EL (cell line): ENCODE measurements at regions not wholly inside any gene's neighbourhood (a gene's known extent, or its start where the extent isn't known, plus 50 kb on each side); places are given as distances from the start of the nearest gene placed in this dataset.
A peak's percentile ranks its signal among the peaks of the same experiment; 100 is the strongest.
"Not testable (repeated sequence)": the region's sequence is repeated elsewhere in the genome, so short reads cannot be mapped to it uniquely, and the experiment has no call there.

Experiments used
- DNase-seq: peaks from one replicate; pipeline ENCODE4 v3.0.0-alpha.2; 2016

DNA sequence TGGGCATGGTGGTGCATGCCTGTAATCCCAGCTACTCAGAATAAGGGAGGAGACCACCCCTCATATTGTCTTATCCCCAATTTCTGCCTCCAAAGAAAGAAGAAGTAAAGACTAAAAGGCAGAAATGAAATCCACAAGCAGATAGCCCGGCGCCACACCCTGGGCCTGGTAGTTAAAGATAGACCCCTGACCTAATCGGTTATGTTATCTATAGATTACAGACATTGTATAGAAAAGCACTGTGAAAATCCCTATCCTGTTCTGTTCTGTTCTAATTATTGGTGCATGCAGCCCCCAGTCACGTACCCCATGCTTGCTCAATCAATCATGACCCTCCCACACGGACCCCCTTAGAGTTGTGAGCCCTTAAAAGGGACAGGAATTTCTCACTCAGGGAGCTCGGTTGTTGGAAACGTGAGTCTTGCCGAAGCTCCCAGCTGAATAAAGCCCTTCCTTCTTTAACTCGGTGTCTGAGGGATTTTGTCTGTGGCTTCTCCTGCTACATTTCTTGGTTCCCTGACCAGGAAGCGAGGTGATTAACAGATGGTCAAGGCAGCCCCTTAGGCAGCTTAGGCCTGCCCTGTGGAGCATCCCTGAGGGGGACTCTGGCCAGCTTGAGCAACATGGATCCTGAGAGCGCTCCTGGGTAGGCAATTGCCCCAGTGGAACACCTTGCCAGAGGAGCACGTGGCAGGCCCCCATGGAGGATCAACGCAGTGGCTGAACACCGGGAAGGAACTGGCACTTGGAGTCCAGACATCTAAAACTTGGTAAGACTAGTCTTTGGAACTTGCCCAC lies 188.7 kb upstream of the NDUFV2 start:
- not testable (repeated sequence) for DNase-seq

- DNase-seq, result not testable (repeated sequence)
Observed at GRCh38 chr18:8914404-8915264, 187.9 kb upstream of the NDUFV2 start.

- DNase-seq, result not testable (repeated sequence)
Observed at GRCh38 chr18:8920856-8921787, 181.4 kb upstream of the NDUFV2 start.

- DNase-seq, result no peak
Observed at GRCh38 chr18:8926464-8926863, 176.0 kb upstream of the NDUFV2 start.

DNA sequence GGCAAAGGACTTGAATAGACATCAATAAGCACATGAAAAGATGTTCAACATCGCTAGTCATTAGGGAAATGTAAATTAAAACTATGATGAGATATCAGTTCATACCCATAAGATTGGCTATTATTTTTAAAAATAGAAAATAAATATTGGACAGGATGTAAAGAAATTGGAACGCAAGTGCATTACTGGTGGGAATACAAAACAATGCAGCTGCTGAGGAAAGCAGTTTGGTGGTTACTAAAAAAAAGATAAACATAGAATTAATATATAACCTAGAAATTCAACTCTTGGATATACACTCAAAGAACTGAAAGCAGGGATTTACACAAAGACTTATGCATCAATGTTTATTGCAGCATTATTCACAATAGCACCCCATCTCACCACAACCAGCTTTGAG lies 174.5 kb upstream of the NDUFV2 start:
- no peak for DNase-seq

- no peak for DNase-seq
Observed at GRCh38 chr18:8928847-8929780, 173.4 kb upstream of the NDUFV2 start.

GRCh38 chr18:8930990-8931616 lies 171.4 kb upstream of the NDUFV2 start:
- no peak for DNase-seq

DNA sequence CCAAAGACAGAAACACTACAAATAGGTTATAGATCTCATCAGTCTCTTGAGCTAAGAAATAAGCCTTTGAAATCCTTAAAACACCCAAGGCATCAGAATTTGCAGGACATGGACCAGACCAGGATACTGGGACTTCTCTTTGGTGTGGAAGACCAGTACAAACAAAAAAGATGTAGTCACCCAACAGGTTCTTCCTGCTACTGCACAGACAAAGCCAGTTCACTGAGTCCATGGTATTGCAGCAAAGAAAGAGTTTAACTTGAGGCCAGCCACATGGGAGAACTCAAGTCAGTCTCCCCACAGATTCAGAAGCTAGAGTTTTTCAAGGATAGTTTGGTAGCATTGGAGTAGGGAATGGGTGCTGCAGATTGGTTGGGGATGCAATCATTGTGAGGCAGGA lies 169.6 kb upstream of the NDUFV2 start:
- DNase-seq, result no peak

- no peak for DNase-seq
Observed at GRCh38 chr18:8933714-8934284, 168.7 kb upstream of the NDUFV2 start.

GRCh38 chr18:8935346-8935745 lies 167.2 kb upstream of the NDUFV2 start:
- DNase-seq, result not testable (repeated sequence)

DNA sequence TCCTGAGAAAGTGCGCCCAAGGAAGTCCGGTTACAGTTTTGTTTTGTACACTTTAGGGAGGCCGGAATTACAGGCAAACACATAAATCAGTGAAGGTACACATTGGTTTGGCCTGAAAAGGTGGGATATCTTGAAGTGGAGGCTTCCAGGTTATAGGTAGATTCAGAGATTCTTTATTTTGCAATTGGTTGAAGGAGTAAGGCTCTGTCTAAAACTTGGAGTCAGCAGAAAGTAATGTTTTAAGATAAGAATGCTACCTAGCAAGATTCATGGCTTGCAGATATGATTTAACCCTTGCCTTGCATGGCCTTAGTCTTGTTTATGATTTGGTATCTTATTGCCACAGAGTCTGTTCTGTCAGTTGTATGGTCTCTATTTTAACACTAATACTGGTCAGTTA lies 165.9 kb upstream of the NDUFV2 start:
- no peak for DNase-seq

- no peak for DNase-seq
Observed at GRCh38 chr18:8937160-8938094, 165.1 kb upstream of the NDUFV2 start.

DNA sequence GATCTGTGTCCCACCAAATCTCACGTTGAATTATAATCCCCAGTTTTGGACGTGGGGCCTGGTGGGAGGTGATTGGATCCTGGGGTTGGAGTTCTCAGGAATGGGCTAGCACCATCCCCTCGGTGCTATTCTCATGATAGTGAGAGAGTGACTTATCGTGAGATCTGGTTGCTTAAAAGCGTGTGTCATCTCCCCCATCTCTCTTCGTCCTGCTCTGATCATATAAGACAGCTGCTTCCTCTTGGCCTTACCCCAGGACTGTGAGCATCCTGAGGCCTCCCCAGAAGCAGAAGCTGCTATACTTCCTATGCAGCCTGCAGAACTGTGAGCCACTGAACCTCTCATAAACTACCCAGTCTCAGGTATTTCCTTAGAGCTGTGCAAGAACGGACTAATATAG lies 163.7 kb upstream of the NDUFV2 start:
- DNase-seq, result no peak

GRCh38 chr18:8942021-8942908 lies 160.2 kb upstream of the NDUFV2 start:
- no peak for DNase-seq

DNA sequence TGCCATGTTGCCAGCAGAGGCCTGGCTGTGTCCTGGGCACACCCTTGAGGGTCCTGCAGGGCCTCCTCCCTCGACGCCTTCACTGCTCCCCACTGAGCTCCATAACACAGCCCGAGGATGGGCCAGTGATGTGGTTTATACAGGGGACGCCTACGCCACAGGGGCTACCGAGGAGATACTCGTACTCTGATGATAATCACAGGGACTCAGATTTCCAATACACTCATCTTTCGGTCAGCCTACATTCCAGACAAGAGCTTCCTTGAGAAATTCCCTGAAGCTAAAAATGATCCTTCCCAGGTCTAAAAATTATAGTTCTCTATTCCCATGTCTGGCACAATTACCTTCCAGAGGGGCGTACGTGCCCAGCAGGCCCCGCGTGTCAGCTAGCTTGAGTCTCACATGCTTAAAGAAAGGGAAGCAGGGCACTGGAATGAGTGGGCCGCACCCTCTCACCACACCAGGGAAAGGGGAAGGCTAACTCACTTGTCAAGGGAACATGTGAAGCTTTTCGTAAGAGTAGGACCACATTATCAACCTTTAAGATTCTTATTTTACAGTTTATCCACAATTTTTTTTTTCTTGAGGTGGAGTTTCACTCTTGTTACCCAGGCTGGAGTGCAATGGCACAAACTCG lies 159.5 kb upstream of the NDUFV2 start:
- no peak for DNase-seq

DNA sequence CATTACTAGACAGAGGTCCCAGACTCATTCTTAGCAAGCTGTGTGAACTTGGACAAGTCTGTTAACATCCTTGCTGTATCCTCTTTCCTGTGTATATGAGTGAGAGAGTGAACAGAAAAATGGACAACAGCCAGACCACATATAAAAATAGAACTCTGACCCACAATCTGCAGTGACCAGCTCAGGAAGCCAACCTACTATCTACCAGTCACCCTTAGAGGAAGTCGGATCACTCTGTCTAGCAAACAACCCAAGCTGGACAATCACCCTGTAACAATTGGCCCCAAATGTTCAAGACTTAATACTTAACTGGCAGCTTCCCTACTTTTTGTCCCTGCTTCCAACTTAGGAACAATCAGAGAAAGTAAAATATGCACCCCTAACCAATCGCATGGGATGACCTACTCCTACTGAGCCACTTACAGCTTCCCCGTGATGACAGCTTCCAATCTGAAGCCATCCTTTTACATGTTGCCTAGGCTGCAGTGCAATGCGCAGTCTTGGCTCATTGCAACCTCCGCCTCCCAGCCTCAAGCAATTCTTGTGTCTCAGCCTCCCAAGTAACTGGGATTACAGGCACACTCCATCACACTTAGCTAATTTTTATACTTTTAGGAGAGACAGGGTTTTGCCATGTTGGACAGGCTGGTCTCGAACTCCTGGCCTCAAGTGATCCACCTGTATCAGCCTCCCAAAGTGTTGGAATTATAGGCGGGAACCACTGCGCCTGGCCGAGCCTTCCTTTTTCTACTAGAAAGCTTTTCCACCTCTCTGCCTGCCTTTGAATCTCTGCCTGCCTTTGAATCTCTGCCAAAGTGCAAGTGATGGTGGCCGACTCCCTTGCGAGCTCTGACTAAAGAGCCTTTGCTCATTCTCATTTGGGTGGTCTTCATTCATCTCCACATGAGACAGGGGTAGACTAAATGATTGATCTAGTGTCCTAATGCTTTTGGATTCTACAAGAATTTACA lies 158.3 kb upstream of the NDUFV2 start:
- DNase-seq, result peak; percentile 88

DNA sequence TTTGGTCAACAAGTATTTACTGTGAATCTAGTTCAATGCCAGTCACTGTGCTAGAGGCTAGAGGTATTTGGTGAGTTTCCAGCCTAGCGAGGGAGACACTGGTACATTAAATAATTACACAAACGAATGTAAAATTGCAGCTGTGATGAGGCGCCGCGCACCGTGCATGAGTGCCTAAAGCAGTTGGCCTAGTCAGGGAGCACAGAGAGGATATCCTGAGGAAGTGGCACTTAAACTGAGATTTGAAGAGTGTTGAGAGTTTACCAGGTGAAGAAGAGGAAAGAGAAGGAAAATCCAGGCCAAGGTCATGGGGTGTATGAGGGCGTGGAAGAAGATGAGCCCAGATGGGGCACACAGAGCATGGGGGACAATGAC lies 157.6 kb upstream of the NDUFV2 start:
- DNase-seq, result no peak
